ENCODE measurements at regions not wholly inside any gene's neighbourhood (a gene's known extent, or its start where the extent isn't known, plus 50 kb on each side); places are given as distances from the start of the nearest gene placed in this dataset.
A peak's percentile ranks its signal among the peaks of the same experiment; 100 is the strongest.

GRCh38 chr10:81759111-81759510, 115.9 kb upstream of the NRG3 start:
- no peak for DNase-seq (ENCODE audit: low spot score)

GRCh38 chr10:81784111-81784597, 90.8 kb upstream of the NRG3 start:
- DNase-seq (ENCODE audit: low spot score), result no peak

GRCh38 chr10:81792729-81793128, 82.3 kb upstream of the NRG3 start:
- DNase-seq (ENCODE audit: low spot score), result no peak

- no peak for DNase-seq (ENCODE audit: low spot score)
Measured at GRCh38 chr10:81806842-81807241, 68.2 kb upstream of the NRG3 start.

- DNase-seq (ENCODE audit: low spot score), result no peak
Measured at GRCh38 chr10:81814842-81815241, 60.2 kb upstream of the NRG3 start.

- no peak for DNase-seq (ENCODE audit: low spot score)
Measured at GRCh38 chr10:81817596-81818170, 57.3 kb upstream of the NRG3 start.

- peak; percentile 21 for DNase-seq (ENCODE audit: low spot score)
Measured at GRCh38 chr10:81820418-81820817, 54.6 kb upstream of the NRG3 start.

Data from H4 (cell line).